ENCODE measurements at regions not wholly inside any gene's neighbourhood (a gene's known extent, or its start where the extent isn't known, plus 50 kb on each side); places are given as distances from the start of the nearest gene placed in this dataset.

DNA sequence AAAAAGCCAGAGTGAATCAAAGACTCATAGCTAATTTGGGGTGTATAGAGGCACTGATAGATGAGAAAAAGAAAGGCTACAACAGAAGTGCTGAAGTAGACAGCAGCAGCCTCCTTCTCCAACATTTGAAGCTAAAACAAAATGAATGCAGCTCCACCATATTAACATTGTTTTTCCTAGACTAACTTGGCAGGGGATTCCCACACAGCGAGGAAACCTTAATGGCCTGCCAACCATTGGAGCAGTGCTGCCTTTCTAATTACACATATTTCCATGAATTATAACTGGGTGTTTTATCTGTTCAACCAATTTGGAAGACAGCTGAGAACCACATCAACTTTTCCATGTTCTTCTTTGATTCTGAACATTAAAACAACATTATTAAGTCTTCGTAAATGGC is 478.6 kb downstream of the LIG4 start:
- Histone ChIP-seq H3K27ac (no peak overlapping the region), H3K4me3 (IDR thresholded peaks at IDR 0.05; ENCODE audit: insufficient read depth, low read depth, low read length) (no peak overlapping the region), H3K9ac (no peak overlapping the region), H3K27me3 (ENCODE audit: insufficient read depth, low read depth) (no peaks in the 10 kb centered on the region), H3K4me1 (ENCODE audit: low read depth, poor library complexity, severe bottlenecking) (no peaks in the 10 kb centered on the region), H2AFZ (ENCODE audit: low read depth) (no peak overlapping the region), H4K20me1 (ENCODE audit: insufficient read depth) (no peaks in the 10 kb centered on the region), H3K79me2 (ENCODE audit: insufficient read depth, low read depth) (no peaks in the 10 kb centered on the region), H3K4me2 (no peak overlapping the region), H3K36me3 (ENCODE audit: insufficient read depth) (no peaks in the 10 kb centered on the region)
- TF ChIP-seq, protein P1, sequence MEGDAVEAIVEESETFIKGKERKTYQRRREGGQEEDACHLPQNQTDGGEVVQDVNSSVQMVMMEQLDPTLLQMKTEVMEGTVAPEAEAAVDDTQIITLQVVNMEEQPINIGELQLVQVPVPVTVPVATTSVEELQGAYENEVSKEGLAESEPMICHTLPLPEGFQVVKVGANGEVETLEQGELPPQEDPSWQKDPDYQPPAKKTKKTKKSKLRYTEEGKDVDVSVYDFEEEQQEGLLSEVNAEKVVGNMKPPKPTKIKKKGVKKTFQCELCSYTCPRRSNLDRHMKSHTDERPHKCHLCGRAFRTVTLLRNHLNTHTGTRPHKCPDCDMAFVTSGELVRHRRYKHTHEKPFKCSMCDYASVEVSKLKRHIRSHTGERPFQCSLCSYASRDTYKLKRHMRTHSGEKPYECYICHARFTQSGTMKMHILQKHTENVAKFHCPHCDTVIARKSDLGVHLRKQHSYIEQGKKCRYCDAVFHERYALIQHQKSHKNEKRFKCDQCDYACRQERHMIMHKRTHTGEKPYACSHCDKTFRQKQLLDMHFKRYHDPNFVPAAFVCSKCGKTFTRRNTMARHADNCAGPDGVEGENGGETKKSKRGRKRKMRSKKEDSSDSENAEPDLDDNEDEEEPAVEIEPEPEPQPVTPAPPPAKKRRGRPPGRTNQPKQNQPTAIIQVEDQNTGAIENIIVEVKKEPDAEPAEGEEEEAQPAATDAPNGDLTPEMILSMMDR (conservative IDR thresholded peaks at IDR 0.05; ENCODE audit: low read depth, low read length), result no peak

DNA sequence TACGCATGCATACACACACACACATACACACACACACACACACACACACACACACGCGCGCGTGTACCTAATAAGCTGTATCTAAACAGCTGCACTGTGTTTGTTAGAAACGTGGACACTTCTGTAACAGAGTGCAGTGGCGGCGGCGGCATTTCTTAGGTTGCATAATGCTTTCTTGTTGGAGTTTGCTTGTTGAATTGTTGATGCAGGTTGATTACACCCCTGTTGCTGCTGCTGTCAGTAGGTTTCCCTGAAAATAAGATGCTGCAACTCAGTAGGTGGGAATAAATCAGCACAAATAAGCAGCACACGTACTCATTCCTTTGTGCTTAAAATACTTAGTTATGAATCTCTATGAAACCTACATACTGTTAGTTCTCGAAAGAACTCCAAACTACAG is 479.2 kb downstream of the LIG4 start:
- TF ChIP-seq, protein P1 (conservative IDR thresholded peaks at IDR 0.05; ENCODE audit: low read depth, low read length), result no peak
- H3K4me3 ChIP-seq (IDR thresholded peaks at IDR 0.05; ENCODE audit: insufficient read depth, low read depth, low read length), result no peak overlapping the region
- no peak overlapping the region for H2AFZ ChIP-seq (ENCODE audit: low read depth)
- H4K20me1 ChIP-seq (ENCODE audit: insufficient read depth), result no peaks in the 10 kb centered on the region
- no peaks in the 10 kb centered on the region for H3K36me3 ChIP-seq (ENCODE audit: insufficient read depth)
- H3K79me2 ChIP-seq (ENCODE audit: insufficient read depth, low read depth), result no peaks in the 10 kb centered on the region
- H3K4me1 ChIP-seq (ENCODE audit: low read depth, poor library complexity, severe bottlenecking), result no peaks in the 10 kb centered on the region
- H3K27ac ChIP-seq, result no peak overlapping the region
- H3K4me2 ChIP-seq, result no peak overlapping the region
- no peak overlapping the region for H3K9ac ChIP-seq
- H3K27me3 ChIP-seq (ENCODE audit: insufficient read depth, low read depth), result no peaks in the 10 kb centered on the region

DNA sequence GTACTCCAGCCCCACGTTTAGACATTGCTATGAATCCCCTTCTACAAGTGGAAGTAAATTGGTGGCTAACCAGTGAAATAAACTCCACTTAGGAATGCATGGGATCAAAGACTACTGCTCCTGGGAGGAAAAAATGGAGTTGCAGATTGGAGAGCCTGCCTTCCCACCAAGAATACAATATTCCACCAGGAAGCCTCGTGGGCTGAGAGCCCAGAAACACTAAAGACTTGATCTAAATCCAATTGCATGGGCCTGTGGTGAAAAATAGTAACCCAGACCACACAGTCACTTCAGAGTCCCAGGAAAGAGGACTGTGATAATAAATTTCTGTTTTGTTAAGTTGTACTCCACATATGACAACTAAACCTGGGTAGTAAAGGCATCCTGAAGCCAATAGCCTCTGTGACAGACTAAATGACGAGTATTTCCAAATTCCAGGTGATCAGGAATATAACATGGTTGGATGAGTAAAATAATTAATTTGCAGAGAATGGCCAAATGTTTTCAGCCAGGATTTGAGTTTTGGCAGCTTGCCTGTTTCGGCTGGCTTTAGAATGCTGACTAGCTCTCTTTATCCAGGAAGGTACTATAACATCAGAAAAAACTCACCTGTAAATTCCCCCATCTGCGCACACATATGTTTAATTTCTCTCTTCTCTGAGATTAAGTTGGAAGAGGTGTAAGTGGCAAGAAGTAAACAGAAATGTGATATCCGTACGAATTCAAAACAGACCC is 480.3 kb downstream of the LIG4 start:
- TF ChIP-seq, protein P1 (conservative IDR thresholded peaks at IDR 0.05; ENCODE audit: low read depth, low read length), result no peak
- Histone ChIP-seq H4K20me1 (ENCODE audit: insufficient read depth) (no peaks in the 10 kb centered on the region), H2AFZ (ENCODE audit: low read depth) (no peak overlapping the region), H3K4me3 (IDR thresholded peaks at IDR 0.05; ENCODE audit: insufficient read depth, low read depth, low read length) (no peak overlapping the region), H3K27me3 (ENCODE audit: insufficient read depth, low read depth) (no peaks in the 10 kb centered on the region), H3K36me3 (ENCODE audit: insufficient read depth) (no peaks in the 10 kb centered on the region), H3K4me1 (ENCODE audit: low read depth, poor library complexity, severe bottlenecking) (no peaks in the 10 kb centered on the region), H3K4me2 (no peak overlapping the region), H3K27ac (no peak overlapping the region), H3K79me2 (ENCODE audit: insufficient read depth, low read depth) (no peaks in the 10 kb centered on the region), H3K9ac (no peak overlapping the region)

DNA sequence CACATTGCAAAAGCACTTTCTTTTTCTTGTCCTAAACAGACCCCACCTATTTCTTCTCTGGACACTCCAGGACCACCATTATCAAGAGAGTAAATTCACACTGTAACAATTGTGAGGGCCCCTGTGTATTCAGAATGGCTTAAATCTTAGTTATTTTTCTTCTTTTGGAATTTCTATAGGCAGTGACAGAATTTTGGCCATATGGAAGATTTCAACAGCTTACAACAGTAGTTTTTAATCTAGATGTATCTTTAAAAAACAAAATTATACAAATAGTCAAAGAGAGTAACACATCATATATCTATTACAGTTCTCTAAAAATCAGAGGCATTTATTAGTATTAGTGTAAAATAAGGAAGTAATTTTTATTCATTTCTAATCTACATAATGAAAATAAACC is 482.1 kb downstream of the LIG4 start:
- no peak overlapping the region for H3K27ac ChIP-seq
- no peak overlapping the region for H2AFZ ChIP-seq (ENCODE audit: low read depth)
- no peak overlapping the region for H3K4me2 ChIP-seq
- no peaks in the 10 kb centered on the region for H3K36me3 ChIP-seq (ENCODE audit: insufficient read depth)
- H3K4me1 ChIP-seq (ENCODE audit: low read depth, poor library complexity, severe bottlenecking), result no peaks in the 10 kb centered on the region
- no peaks in the 10 kb centered on the region for H4K20me1 ChIP-seq (ENCODE audit: insufficient read depth)
- TF ChIP-seq, protein P1 (conservative IDR thresholded peaks at IDR 0.05; ENCODE audit: low read depth, low read length), result no peak
- no peak overlapping the region for H3K9ac ChIP-seq
- H3K27me3 ChIP-seq (ENCODE audit: insufficient read depth, low read depth), result no peaks in the 10 kb centered on the region
- no peaks in the 10 kb centered on the region for H3K79me2 ChIP-seq (ENCODE audit: insufficient read depth, low read depth)
- no peak overlapping the region for H3K4me3 ChIP-seq (IDR thresholded peaks at IDR 0.05; ENCODE audit: insufficient read depth, low read depth, low read length)

Data from KMS-11 (cell line).